GM21423 (cell line): ENCODE measurements at regions not wholly inside any gene's neighbourhood (a gene's known extent, or its start where the extent isn't known, plus 50 kb on each side); places are given as distances from the start of the nearest gene placed in this dataset.

Experiments
- ATAC-seq: cut with Tn5 transposase; IDR thresholded peaks from one replicate; pipeline ENCODE4 v1.9.1; 2021; ENCODE audit warnings: mild to moderate bottlenecking, moderate library complexity; ENCODE audit not compliant: unreplicated experiment

GRCh38 chr14:38777401-38777800 is 325.6 kb downstream of the SEC23A start:
- ATAC-seq, result no peak

GRCh38 chr14:38775986-38776385 is 327.0 kb downstream of the SEC23A start:
- no peak for ATAC-seq

GRCh38 chr14:38774162-38774561 is 328.9 kb downstream of the SEC23A start:
- ATAC-seq, result no peak

- no peak for ATAC-seq
Measured at GRCh38 chr14:38770251-38770650, 332.8 kb downstream of the SEC23A start.

- ATAC-seq, result no peak
Measured at GRCh38 chr14:38762845-38763244, 340.2 kb downstream of the SEC23A start.

- no peak for ATAC-seq
Measured at GRCh38 chr14:38762426-38762825, 340.6 kb downstream of the SEC23A start.

- ATAC-seq, result no peak
Measured at GRCh38 chr14:38761033-38761432, 342.0 kb downstream of the SEC23A start.

GRCh38 chr14:38758661-38759060 is 344.4 kb downstream of the SEC23A start:
- no peak for ATAC-seq

- no peak for ATAC-seq
Measured at GRCh38 chr14:38755036-38755435, 348.0 kb downstream of the SEC23A start.

GRCh38 chr14:38752750-38753149 is 350.3 kb downstream of the SEC23A start:
- ATAC-seq, result no peak

- ATAC-seq, result no peak
Measured at GRCh38 chr14:38752341-38752740, 350.7 kb downstream of the SEC23A start.

- ATAC-seq, result no peak
Measured at GRCh38 chr14:38751459-38751858, 351.6 kb downstream of the SEC23A start.

- ATAC-seq, result no peak
Measured at GRCh38 chr14:38749936-38750335, 353.1 kb downstream of the SEC23A start.

GRCh38 chr14:38745861-38746260 is 357.2 kb downstream of the SEC23A start:
- no peak for ATAC-seq

GRCh38 chr14:38743966-38744584 is 359.0 kb downstream of the SEC23A start:
- no peak for ATAC-seq

GRCh38 chr14:38737686-38738407 is 365.2 kb downstream of the SEC23A start:
- ATAC-seq, result no peak

- ATAC-seq, result no peak
Measured at GRCh38 chr14:38735005-38735404, 368.0 kb downstream of the SEC23A start.

GRCh38 chr14:38731962-38732361 is 371.1 kb downstream of the SEC23A start:
- no peak for ATAC-seq

- ATAC-seq, result no peak
Measured at GRCh38 chr14:38730420-38730819, 372.6 kb downstream of the SEC23A start.

GRCh38 chr14:38727731-38728130 is 375.3 kb downstream of the SEC23A start:
- ATAC-seq, result no peak

GRCh38 chr14:38724621-38725020 is 378.4 kb downstream of the SEC23A start:
- no peak for ATAC-seq

- no peak for ATAC-seq
Measured at GRCh38 chr14:38723959-38724358, 379.1 kb downstream of the SEC23A start.

GRCh38 chr14:38723277-38723676 is 379.8 kb downstream of the SEC23A start:
- no peak for ATAC-seq
